ENCODE measurements at regions not wholly inside any gene's neighbourhood (a gene's known extent, or its start where the extent isn't known, plus 50 kb on each side); places are given as distances from the start of the nearest gene placed in this dataset.

DNA sequence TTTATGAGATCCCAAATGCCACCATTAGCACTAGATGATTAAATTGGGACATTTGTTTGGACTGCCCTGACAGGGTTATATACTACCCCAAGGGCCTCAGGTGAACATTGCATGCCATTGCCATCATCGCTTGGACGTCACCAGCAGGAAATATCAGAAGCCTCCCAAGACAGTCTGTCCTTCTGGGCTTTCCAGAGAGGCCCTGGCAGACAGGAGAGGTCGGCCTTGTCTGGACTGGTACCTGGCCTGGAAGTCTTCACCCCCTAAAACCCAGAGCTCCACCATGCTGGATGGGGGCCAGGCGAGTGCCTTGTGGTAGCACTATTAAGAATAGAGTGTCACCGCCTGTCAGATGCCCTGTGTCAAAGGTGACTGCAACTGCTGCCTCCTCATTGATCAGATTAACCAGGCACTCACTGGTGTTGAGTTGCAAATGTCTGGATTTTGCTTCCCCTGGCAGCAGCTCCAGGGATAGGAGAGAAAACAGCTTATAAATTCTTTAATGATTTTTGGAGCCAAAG, 324.1 kb upstream of the RASGRP1 start:
- no peaks in the 10 kb centered on the region for H3K79me2 ChIP-seq (ENCODE audit: control insufficient read depth, low read length)
- H3K36me3 ChIP-seq (ENCODE audit: control insufficient read depth, low read length): no peaks in the 10 kb centered on the region
- no peak overlapping the region for H3K4me3 ChIP-seq (ENCODE audit: low read length)
- H3F3A ChIP-seq (ENCODE audit: control insufficient read depth, insufficient read depth): no peaks in the 10 kb centered on the region
- no peaks in the 10 kb centered on the region for H4K20me1 ChIP-seq (ENCODE audit: control insufficient read depth, insufficient read depth, low read depth, low read length)
- no peaks in the 10 kb centered on the region for H3K4me1 ChIP-seq (ENCODE audit: control insufficient read depth, low read length)
- H3K9me2 ChIP-seq (replicated peaks; ENCODE audit: control insufficient read depth, low read length): no peaks in the 10 kb centered on the region
- no peaks in the 10 kb centered on the region for H3K27me3 ChIP-seq (ENCODE audit: control insufficient read depth, low read length)
- H3K4me2 ChIP-seq (ENCODE audit: low read length): no peak overlapping the region
- no peak overlapping the region for H3K27ac ChIP-seq (ENCODE audit: low read depth, low read length)
- no peaks in the 10 kb centered on the region for H3K9me3 ChIP-seq (ENCODE audit: control insufficient read depth, insufficient read depth, low read length)
- TF ChIP-seq, protein P1, sequence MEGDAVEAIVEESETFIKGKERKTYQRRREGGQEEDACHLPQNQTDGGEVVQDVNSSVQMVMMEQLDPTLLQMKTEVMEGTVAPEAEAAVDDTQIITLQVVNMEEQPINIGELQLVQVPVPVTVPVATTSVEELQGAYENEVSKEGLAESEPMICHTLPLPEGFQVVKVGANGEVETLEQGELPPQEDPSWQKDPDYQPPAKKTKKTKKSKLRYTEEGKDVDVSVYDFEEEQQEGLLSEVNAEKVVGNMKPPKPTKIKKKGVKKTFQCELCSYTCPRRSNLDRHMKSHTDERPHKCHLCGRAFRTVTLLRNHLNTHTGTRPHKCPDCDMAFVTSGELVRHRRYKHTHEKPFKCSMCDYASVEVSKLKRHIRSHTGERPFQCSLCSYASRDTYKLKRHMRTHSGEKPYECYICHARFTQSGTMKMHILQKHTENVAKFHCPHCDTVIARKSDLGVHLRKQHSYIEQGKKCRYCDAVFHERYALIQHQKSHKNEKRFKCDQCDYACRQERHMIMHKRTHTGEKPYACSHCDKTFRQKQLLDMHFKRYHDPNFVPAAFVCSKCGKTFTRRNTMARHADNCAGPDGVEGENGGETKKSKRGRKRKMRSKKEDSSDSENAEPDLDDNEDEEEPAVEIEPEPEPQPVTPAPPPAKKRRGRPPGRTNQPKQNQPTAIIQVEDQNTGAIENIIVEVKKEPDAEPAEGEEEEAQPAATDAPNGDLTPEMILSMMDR (IDR thresholded peaks at IDR 0.05; ENCODE audit: low read depth, low read length, poor library complexity, severe bottlenecking): no peak
- no peak for TF ChIP-seq EZH2phosphoT487 (IDR thresholded peaks at IDR 0.05; ENCODE audit: borderline replicate concordance, low read length)

DNA sequence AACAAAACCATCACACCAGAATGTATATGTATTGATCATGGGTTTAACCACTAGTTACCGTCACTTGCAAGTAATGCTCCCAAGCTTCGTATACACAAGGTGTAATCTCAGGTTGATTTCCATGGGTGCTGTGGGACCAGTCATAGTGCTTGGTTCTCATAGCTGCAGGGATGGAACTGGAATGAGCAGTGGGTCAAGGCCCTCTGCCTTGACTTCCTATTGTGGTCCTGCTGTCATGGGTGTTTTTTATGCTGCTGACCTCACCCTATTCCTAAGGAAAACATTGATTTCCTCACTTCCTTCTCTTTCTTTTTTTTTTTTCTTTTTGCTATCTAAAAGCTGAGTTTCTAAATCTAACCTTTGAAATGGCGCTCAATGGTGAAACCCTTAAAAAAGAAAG, 325.6 kb upstream of the RASGRP1 start:
- no peaks in the 10 kb centered on the region for H3K4me1 ChIP-seq (ENCODE audit: control insufficient read depth, low read length)
- H3K36me3 ChIP-seq (ENCODE audit: control insufficient read depth, low read length): no peaks in the 10 kb centered on the region
- H3K9me2 ChIP-seq (replicated peaks; ENCODE audit: control insufficient read depth, low read length): no peaks in the 10 kb centered on the region
- no peaks in the 10 kb centered on the region for H3F3A ChIP-seq (ENCODE audit: control insufficient read depth, insufficient read depth)
- H3K4me3 ChIP-seq (ENCODE audit: low read length): no peak overlapping the region
- no peaks in the 10 kb centered on the region for H3K79me2 ChIP-seq (ENCODE audit: control insufficient read depth, low read length)
- H4K20me1 ChIP-seq (ENCODE audit: control insufficient read depth, insufficient read depth, low read depth, low read length): no peaks in the 10 kb centered on the region
- no peak overlapping the region for H3K27ac ChIP-seq (ENCODE audit: low read depth, low read length)
- H3K9me3 ChIP-seq (ENCODE audit: control insufficient read depth, insufficient read depth, low read length): no peaks in the 10 kb centered on the region
- no peak overlapping the region for H3K4me2 ChIP-seq (ENCODE audit: low read length)
- H3K27me3 ChIP-seq (ENCODE audit: control insufficient read depth, low read length): no peaks in the 10 kb centered on the region
- no peak for TF ChIP-seq EZH2phosphoT487 (IDR thresholded peaks at IDR 0.05; ENCODE audit: borderline replicate concordance, low read length)
- TF ChIP-seq, protein P1 (IDR thresholded peaks at IDR 0.05; ENCODE audit: low read depth, low read length, poor library complexity, severe bottlenecking): no peak

DNA sequence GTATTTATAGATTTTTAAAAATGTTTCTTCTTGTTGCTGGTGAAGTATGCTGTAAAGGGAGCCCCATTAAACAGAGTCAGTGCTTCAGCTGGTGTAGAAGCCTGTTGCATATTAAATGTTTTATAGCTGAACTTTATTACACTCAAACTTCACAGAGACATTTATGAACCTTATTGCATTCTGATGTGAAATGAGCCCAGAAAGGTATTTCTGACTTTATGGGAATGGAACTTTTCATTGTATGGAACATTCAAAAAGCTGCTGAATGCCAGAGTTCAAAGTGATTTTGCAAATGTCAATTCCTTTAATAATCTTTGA, 329.3 kb upstream of the RASGRP1 start:
- no peak overlapping the region for H3K27ac ChIP-seq (ENCODE audit: low read depth, low read length)
- H3K4me3 ChIP-seq (ENCODE audit: low read length): no peak overlapping the region
- H4K20me1 ChIP-seq (ENCODE audit: control insufficient read depth, insufficient read depth, low read depth, low read length): no peaks in the 10 kb centered on the region
- no peak overlapping the region for H3K4me2 ChIP-seq (ENCODE audit: low read length)
- no peaks in the 10 kb centered on the region for H3K27me3 ChIP-seq (ENCODE audit: control insufficient read depth, low read length)
- TF ChIP-seq, protein P1 (IDR thresholded peaks at IDR 0.05; ENCODE audit: low read depth, low read length, poor library complexity, severe bottlenecking): no peak
- TF ChIP-seq EZH2phosphoT487 (IDR thresholded peaks at IDR 0.05; ENCODE audit: borderline replicate concordance, low read length): no peak
- H3K9me2 ChIP-seq (replicated peaks; ENCODE audit: control insufficient read depth, low read length): no peaks in the 10 kb centered on the region
- no peaks in the 10 kb centered on the region for H3K36me3 ChIP-seq (ENCODE audit: control insufficient read depth, low read length)
- no peaks in the 10 kb centered on the region for H3K4me1 ChIP-seq (ENCODE audit: control insufficient read depth, low read length)
- H3K9me3 ChIP-seq (ENCODE audit: control insufficient read depth, insufficient read depth, low read length): no peaks in the 10 kb centered on the region
- no peaks in the 10 kb centered on the region for H3F3A ChIP-seq (ENCODE audit: control insufficient read depth, insufficient read depth)
- no peaks in the 10 kb centered on the region for H3K79me2 ChIP-seq (ENCODE audit: control insufficient read depth, low read length)
